GM18511 (cell line): ENCODE measurements at regions not wholly inside any gene's neighbourhood (a gene's known extent, or its start where the extent isn't known, plus 50 kb on each side); places are given as distances from the start of the nearest gene placed in this dataset.

Experiments used
- ATAC-seq: cut with Tn5 transposase; IDR thresholded peaks from one replicate; pipeline ENCODE4 v1.9.1; 2021; ENCODE audit warnings: mild to moderate bottlenecking, moderate library complexity; ENCODE audit not compliant: unreplicated experiment

DNA sequence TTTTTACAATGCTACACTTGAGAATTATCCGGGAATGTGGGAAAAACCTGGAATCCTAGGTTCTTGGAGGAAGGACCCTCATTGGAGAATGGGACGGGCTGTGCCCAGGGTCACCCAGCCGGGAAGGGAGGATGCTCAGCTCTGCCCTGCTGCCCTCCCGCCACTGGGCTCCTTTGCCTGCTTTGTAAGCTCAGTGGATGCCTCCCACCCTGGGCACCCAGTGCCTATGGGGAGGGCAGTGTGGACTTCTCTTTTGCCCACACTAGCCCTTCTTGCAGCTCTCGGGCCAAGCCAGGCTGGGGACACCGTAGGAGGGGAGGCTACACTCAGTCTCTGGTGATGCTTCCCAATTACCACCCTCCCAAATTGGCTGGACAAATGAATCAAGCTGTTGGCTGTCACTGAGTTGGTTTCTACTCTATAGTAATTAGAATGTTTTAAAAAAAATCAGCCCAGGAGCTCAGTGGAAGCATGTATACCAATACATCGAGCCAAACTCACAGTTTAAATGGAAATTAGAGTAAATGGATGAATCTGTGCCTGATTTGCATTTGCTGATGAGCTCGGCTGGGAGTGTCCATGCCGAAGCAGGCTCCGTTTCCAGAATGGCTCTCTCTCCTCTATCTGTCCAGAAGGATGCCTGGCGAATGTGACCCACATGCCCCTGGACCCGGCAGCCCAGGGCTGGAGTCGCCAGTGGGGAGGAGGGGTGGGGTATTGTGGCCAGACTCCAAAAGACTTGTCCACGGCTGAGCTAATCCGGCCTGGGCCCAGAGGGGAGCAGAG, 317.0 kb downstream of the CTTN start:
- ATAC-seq = no peak

DNA sequence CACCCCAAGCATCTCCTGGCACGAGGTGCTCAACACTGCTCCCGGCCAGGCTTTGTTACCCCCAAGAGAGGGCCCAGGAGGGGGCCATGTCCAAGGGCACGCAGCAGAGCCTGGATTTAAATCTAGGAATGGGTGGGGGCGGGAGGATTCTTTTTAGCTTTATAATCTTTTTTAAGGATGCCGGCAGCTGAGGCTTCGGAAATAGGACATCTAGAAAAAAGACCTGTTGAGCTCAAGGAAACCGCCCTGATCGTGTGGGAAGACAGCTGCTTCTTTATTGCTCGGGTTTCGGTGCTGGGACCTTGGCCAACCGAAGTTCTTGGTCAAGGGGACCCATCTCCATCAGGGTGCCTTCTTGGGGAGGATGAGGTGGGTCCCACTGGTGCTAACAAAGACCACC, 317.9 kb downstream of the CTTN start:
- no peak for ATAC-seq

DNA sequence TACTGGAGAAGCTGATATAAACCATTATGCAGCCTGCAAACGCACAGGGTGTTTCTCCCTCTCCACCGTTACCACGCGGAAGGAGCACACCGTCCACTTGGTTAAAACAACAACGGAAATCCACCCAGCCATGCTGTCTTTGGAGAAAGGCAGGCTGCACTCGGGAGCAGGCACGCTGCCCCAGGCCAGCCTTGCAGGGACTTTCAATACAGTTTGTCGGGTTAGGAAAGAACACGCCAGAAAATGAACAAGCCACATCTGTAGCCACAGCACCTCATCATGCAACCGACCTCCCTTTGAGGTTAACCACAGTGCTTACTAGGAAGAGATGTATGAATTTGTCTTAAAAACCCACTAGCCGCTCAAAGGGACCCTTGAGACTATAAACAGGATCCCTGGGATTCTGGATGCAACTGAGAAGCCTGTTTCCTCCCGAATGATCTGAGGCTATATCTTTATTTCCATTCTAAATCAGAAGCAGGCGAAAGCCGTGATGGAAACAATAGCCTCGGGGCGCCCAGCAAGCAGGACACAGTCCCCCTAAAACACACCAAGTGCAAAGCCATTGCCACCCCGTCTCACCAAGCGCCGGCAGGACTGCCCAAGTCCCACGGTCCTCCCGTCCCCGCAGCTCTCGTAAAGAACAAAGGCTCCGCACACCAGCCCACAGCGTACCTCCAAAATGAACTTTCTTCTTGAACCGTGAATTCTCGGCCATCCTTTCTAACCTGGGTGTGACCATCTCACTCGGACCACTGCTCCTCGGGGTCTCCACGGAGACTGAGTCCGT, 318.9 kb downstream of the CTTN start:
- ATAC-seq = no peak

DNA sequence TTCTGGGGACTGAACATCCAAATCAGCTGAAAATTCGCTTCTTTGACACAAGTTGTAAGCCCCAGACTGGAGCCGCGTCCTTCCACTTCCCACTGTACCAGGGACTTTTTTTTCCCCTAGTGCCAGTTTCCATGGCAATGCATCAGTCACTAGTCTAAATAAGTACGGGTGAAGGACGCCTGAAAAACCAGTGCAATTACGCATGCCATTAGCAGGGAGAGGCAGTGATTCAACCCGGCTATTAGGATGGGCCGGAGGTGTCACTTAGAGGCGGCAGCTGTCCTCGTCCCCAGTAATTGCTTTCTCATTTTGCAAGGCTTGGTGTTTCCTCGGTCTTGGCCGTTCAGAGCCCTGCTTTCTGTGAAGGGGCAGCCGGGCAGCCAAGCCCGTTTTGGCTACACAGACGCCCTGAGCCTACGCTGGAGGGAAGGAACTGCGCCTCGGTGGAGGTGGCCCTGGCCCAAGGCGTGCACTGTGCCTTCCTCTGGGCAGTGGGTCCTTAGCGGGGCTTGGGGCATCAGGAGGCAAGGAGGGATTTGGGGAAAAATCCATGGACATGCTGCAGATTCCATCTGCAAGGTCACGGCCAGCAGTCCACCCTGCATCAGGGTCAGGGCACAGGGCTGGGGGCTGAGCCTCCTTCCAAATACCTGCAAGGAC, 319.7 kb downstream of the CTTN start:
- no peak for ATAC-seq

DNA sequence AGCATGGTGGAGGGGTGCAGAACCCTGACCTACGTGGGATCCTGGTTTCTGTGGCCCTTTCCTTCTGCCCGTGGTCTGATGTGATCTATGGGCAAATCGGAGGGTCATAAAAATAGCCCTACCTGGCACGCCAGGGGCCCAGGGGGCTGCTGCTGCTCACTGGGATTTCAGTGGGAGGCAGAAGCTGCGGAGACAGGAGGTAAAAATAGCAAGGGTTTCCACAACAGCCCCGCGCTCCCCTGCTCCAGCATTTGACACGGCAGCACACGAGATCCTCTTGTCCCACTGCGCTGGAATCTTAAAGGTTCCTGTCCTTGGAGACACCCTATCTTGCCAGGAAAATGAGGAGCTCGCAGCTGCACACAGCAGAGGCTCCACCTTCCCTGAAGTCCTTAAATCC, 321.2 kb downstream of the CTTN start:
- no peak for ATAC-seq

DNA sequence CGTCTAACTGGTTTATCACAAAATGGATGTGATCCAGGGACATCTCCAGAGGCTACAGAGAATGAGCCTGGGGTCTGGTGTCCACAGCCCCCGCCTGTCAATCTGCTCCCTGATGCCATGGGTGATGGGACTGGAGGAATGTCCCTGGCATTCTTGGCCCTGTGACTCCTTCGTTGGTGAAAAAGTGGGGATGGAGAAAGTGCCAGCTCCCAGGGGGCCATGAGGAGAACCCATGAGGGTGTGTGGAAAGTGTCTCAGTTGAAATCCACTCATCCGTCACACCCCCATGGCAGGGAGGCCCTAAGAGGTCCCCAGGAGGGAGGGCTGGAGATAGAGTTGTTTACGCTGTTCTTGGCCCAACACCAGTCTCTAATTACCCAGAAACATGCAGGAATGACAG, 322.0 kb downstream of the CTTN start:
- no peak for ATAC-seq

DNA sequence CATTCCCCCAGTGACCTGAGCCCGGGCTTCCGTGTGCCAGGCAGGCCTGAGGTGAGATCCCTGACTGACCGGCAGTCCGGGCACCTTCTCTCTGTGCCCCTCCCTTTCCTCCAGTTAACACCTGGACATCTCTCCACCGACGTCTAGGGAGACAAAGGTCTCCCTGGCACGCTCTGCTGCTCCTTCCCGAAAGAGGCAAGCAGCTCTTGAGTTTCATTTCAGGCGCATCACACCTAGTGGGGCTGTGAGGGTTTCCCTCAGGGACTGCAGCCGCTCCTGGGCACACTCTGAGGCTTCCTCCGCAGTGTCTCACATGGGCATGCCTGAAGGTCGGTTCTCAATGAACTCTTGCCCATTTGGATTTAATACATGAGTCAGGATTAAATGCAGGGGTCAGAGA, 322.7 kb downstream of the CTTN start:
- ATAC-seq = no peak

DNA sequence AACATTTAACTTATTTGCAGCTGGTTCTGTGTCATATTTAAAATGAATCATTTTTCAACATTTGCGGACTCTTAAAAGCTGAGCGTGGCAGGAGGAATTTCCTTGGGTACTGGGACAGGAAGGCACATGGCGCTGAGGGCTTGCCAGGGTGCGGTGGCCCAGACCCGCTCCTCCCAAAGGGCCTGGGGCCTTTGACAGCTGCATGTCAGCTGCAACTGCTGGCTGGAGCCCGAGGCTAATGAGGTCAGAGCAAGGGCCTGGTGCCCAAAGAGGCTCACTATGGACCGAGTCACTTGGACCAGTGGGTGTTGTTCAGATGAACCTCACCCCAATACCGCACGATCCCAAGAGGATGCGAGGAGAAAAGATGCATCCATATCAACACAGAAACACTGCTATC, 326.9 kb downstream of the CTTN start:
- no peak for ATAC-seq

DNA sequence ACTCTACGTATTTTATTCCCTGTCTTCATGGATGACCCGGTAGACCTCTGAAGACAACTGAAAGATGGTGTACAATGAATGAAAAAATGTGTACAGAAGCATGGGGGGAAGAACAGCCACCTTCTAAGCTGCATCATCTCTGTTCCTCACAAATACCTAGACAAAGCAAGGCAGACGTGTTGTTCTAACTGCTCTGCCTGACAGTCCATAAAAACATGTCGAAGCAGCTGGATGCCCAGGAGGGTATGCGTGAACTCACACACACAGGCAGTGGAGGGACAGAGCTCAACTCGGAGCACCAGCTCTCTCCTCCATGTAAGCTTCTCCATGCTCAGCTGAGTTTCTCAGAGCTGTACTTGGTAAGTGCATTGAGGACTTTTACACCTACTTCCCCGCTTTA, 327.4 kb downstream of the CTTN start:
- no peak for ATAC-seq

DNA sequence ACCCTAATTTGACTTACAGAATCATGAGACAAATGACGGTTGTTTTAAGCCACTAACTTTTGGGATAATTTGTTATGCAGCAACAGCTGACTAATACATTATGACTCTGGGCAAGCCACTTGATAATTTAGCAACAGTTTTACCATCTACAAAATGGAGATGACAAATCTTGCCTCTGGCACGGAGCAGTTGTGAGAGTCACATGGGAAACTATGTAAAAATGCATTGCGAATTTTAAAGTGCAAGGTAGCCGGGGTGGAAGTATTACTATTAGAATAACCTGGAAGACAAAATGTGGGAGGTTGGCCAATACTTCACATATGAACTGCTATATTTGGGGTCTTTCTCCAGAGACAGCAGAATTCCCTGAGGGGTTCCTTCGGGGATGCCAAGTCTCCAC, 328.7 kb downstream of the CTTN start:
- no peak for ATAC-seq

DNA sequence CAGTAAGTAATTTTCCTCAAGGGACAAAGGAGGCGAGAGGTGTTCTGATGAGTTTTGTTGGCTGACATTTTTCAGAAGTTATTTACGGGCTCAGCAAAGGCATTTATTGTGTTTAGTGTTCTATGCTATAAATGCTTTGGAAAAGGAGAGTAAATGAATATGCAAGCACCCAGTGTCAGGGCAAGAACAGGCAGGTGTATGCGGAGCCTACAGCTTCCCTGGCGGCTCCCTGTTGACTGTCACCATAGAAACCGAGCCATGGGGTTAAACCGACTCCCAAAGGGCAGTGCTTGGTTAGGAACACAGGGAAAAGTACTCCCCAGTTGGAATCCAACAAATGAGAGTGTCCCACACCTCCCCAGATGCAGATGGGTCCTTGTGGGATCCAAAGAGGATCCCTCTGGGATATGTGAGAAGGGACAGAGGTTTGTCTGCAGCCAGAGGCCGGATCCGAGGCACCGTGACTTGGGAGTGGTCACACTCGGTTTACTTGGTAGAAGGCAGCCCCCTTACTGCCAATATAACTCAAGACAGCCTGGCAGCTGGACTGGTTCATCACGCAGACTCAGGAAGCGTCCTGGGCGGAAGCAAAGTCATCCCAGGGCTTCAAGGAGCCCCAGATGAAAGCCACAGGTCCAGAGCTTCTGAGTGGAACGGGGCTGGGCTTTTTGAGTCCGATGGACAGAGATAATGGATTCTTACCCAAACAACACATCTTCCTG, 329.7 kb downstream of the CTTN start:
- ATAC-seq = no peak

DNA sequence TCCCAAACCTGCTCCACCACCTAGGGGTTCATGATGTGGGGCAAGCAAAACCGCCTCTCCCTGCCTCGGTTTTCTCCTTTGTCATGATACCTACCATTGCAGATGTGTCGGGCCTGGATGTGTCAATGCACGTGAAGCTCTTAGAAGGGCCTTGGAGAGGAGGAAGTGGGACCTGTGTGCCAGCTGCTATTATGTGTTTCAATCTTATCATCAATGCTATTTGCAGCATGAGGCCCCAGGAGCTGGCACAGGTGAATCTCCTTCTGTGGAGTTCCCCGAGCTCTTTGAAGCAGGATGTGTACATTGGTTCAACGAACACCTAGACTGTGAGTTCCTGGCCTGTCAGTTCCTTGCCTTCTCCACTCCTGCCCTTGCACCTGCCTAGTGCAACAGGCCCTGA, 331.6 kb downstream of the CTTN start:
- no peak for ATAC-seq

DNA sequence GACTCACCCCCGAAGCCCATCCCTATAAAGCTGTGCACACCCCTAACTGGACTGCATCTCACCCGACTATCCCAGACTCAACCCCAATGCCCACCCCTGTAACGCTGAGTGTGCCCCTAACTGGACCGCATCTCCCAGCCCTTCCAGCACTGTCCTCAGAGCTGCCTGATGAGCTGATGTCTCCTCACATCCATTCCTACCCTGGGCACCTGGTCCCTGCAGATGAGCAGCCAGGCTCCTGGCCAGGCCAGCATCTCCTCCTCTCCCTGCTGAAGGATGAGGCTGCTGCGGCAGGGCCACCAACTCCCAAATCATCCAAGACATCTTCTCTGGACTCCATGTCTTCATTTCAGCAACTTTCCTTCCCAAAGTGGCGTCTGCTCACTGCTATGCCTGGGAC, 332.1 kb downstream of the CTTN start:
- no peak for ATAC-seq

DNA sequence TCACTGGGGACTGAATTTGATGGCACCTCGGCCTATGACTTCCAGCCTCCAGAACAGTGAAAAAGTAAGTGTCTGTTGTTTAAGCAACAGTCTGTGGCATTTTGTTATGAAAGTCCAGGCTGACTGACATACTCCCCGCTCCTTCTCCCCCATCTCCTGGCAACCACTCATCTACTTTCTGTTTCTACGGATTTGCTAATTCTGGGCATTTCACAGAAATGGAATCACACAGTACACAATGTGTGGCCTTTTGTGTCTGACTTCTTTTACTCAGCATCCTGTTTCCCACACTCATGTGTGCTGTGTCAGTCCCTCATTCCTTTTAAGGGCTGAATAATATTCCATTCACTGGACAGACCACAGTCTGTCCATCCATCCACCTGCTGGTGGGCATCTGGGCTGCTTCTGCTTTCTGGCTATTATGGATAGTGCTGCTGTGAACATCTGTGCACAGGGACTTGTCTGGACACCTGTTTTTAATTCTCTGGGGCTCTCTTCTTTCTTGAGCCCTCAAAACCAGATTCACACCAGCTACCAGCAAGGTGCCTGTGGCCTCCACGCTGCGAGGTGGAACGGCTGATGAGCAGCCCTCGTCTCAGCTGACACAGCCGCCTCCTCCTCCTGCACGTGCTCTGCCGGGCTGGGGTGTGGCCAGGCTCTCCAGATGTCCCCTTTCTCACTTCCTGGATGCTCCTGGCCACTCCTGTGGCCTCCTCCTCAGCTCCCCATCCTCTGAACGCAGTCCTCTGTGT, 333.1 kb downstream of the CTTN start:
- no peak for ATAC-seq

DNA sequence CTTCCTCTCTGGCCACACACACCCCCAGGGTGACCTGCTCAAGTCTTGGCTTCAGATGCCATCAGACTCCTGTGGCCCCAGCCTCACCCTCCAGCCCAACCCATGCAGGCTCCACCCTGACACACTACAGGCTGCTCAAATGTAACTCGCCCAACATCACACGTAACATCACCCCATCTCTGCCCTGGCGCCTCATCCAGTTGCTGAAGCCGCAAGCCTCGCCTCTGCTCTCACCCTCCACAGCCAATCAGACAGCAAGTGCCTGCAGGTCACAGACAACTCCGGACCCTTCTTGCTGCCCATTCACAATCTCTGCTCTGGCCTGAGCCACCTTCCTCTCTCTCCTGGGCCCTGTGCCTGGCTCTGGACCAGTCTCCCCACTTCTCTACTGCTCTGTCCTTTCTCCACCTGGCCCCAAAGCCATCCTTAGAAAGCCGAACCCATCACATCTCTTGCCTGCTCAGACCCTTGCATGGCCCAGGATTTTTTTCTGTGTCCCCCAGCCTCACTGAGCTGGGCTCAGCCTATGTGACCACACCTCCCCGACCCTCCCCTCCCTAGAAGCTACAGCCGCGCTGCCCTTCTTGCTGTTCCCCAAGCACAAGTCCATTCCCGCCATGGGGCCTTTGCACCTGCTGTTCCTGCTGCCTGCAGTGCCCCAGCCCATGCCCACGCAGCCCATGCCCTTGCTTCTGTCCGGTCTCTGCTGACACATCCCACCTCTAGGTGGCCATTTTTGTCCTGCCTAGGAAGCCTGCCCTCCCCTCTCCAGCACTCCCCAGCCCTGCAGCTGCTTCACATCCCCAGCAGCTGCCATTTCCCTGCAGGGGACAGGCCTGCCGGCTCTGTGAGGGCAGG, 333.9 kb downstream of the CTTN start:
- no peak for ATAC-seq

DNA sequence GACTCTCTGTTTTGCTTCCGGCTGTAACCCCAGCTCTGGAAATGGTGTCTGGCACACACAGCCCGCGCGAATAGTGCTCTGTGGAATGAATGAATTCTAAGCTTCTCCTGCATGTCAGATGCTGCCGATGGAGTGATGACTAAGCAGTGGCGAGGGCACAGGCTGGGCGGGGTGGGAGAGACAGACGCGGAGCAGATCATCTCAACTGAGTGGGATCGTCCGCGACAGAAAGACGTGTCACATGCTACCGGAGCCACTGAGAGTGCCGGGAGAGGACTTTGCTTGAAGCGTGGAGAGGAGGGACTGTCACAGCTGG, 334.5 kb downstream of the CTTN start:
- no peak for ATAC-seq

DNA sequence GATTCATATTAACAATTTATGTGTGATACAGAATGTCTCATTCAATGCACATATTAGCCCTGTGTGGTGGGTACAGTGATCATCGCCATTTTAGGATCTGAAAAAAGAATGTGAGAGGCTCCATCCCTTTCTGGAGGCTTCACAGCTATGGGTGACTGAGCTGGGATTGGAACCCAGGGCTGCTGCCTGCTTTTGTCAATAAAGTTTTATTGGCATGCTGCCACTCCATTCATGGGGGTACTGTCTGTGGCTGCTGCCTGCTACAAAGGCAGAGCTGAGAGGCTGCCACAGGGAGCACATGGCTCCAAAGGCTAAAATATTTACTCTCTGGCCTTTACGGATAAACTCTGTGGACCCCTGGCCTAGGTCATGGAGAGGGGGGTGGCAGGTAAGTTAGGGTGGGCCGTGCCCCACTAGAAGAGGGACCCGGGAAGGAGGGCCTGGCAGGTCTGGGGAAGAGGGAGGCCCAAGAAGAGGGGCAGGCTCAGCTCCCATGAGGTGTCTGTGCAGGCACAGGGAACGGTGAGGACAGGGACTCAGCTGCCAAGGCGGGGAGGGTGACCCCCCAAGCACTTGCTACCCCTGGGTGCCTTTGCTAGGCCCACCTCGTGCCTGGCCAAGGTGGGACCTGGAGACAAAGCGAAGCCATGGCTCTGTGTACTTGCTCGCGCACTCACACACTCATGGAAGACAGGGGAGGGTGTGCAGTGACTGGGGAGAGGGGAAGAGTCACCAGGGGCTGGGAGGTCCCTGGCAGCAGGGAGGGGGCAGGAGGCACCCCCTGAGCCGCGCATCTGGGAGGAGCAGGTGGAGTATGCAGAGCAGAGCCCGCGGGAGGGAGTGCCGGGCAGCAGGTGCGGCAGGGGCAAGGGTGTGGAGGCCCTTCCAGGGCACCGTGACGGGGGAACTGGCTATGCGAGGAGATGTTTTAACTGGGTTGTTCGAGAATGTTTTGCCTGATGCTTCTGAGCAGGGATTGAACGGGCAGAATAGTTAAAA, 335.3 kb downstream of the CTTN start:
- no peak for ATAC-seq

DNA sequence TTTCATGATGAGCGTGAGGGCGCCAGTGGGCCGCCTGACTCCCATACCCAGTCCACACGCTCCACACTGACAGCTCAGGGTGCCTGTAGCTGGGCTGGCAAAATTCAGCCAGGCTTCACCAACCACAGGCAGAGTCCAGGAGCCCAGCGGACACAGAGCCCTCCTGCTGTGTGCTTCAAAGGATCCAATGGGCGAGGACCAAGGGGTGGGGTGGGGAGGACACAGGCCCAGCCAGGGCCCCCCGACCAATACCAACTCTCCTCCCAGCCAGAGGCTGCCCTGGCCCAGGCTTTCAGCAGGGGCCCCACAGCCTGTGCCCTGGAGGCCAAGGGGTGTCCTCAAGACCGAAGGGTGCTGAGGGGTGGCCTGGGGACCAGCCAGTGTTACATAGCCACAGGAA, 336.1 kb downstream of the CTTN start:
- ATAC-seq = no peak

DNA sequence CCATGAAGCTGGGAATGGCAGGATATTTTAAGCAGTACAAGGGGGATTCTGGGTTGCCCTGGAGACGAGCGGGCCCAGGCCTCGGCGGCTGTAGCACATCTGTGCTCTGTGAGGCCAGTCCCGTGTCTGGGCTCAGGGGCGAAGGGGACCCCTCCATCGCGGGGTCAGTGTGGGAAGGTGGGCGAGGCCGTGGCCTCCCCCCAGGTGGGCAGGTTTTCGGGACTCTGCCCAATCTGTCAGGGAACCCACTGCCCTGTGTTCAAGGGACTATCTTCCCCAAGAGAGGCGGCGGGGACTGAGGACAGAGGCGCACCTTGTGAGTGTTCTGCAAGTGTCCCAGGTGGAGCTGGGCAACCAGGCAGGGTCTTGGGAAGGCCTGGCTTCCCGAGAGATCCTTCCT, 336.6 kb downstream of the CTTN start:
- no peak for ATAC-seq
